ENCODE measurements at regions not wholly inside any gene's neighbourhood (a gene's known extent, or its start where the extent isn't known, plus 50 kb on each side); places are given as distances from the start of the nearest gene placed in this dataset.
"Not testable (repeated sequence)": the region's sequence is repeated elsewhere in the genome, so short reads cannot be mapped to it uniquely, and the experiment has no call there.

DNA sequence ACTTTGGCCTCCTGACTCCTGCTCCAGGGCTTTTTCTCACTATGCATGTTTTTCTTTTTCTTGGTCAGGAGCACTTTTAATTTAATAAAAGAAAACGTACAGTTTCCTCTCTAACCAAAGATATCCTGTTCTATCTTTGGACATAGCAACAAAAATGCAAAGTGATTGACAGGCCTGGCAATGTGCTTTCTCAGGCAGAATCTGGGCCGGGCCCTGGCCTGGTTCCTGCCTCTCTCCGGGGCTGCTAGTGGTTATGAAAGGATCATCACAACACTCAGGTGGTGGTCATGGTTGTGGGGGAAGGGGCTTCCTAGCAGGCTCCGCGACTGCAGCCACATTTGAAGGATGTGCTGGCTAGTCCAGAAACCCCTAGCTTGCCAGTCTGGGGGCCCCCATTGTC lies 85.8 kb upstream of the USP24 start:
- DNase-seq (ENCODE audit: low read depth) = no peak
- H3K4me3 ChIP-seq (ENCODE audit: low read depth, low read length) = no peak overlapping the region
- in situ Hi-C loops (cut with HindIII; ENCODE audit: low sequenced_read_pairs) = no loop called here
- TF ChIP-seq, protein P1, sequence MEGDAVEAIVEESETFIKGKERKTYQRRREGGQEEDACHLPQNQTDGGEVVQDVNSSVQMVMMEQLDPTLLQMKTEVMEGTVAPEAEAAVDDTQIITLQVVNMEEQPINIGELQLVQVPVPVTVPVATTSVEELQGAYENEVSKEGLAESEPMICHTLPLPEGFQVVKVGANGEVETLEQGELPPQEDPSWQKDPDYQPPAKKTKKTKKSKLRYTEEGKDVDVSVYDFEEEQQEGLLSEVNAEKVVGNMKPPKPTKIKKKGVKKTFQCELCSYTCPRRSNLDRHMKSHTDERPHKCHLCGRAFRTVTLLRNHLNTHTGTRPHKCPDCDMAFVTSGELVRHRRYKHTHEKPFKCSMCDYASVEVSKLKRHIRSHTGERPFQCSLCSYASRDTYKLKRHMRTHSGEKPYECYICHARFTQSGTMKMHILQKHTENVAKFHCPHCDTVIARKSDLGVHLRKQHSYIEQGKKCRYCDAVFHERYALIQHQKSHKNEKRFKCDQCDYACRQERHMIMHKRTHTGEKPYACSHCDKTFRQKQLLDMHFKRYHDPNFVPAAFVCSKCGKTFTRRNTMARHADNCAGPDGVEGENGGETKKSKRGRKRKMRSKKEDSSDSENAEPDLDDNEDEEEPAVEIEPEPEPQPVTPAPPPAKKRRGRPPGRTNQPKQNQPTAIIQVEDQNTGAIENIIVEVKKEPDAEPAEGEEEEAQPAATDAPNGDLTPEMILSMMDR (IDR thresholded peaks at IDR 0.05; ENCODE audit: low read depth, low read length, missing control alignments) = no peak

DNA sequence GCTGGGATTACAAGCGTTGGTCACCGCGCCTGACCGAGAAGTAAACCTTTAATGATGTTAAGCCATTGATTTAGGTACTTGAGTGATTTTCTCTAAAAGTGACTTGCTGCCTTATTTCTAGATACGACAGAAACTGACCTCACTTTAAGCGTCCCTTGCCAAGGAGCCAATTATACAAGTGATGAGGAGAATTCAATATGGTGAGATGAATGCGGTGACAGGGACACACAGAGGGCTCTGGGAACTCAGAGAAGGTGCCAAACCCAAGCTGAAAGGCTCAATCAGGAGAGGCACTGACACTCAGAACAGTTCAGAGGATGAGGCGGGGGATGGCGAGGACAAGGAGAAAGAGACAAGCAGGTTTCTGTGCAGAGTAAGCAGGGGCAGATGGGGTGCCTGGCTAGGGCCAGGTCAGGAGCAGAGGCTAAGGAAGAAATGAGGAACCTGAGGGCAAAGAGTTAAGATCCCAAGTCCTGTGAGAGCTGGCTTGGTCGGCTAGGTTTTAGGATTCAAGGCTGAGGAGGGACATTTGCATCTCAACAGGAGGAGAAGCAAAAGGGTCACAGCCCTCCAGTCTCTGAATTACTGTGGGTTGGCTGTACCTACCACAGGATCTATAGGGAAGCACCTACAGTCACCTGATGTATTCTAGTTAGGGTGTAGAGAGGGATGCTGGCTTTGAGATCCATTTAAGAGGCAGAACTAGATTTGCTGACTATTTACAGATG lies 83.2 kb upstream of the USP24 start:
- no peak overlapping the region for H3K4me3 ChIP-seq (ENCODE audit: low read depth, low read length)
- DNase-seq (ENCODE audit: low read depth) = no peak
- TF ChIP-seq, protein P1 (IDR thresholded peaks at IDR 0.05; ENCODE audit: low read depth, low read length, missing control alignments) = no peak
- in situ Hi-C loops (cut with HindIII; ENCODE audit: low sequenced_read_pairs) = no loop called here

DNA sequence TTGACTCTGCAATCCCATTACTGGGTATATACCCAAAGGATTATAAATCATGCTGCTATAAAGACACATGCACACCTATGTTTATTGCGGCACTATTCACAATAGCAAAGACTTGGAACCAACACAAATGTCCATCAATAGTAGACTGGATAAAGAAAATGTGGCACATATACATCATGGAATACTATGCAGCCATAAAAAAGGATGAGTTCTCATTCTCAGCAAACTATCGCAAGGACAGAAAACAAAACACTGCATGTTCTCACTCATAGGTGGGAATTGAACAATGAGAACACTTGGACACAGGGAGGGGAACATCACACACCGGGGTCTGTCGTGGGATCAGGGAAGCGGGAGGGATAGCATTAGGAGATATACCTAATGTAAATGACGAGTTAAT lies 81.1 kb upstream of the USP24 start:
- DNase-seq (ENCODE audit: low read depth); H3K4me3 ChIP-seq (ENCODE audit: low read depth, low read length); in situ Hi-C loops (cut with HindIII; ENCODE audit: low sequenced_read_pairs): not testable (repeated sequence)

DNA sequence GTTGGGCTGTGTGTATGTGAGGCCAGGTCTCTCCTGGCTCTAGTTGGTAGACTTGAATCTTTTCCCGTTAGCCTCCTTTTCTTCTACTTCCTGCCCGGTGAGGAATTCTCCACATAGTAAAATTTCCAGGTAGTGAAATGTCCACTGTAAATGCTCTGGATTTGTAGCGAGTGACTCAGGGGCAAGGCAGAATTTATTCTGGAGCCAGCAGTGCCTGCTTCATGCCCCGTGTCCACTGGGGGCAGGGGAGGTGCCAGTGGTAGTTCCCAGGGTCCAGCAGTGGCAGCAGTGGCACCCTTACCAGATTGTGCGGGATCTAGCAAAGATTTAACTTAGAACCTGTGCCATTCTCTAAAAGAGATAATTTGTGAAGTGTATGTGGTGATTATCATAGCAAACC lies 74.5 kb upstream of the USP24 start:
- in situ Hi-C loops (cut with HindIII; ENCODE audit: low sequenced_read_pairs) = no loop called here
- TF ChIP-seq, protein P1 (IDR thresholded peaks at IDR 0.05; ENCODE audit: low read depth, low read length, missing control alignments) = no peak
- H3K4me3 ChIP-seq (ENCODE audit: low read depth, low read length) = no peak overlapping the region
- no peak for DNase-seq (ENCODE audit: low read depth)

DNA sequence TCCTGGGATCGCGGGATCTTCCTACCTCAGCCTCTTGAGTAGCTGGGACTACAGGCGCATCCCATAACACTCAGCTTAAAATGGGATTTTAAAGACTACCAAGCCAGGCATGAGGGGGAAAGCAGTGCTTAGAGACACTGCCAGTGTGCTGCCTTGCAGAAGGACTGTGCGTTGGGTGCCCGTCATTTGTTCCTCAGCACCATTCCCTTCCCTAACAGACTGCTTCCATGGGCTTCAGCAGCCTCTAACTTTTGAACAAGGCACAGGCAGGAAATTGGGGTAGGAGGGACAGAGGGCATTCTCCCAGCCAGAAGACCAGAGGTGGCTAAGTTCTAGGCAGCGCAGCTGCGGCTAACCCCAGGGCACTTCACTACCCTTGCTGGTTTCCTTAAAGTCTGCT lies 73.9 kb upstream of the USP24 start:
- TF ChIP-seq, protein P1 (IDR thresholded peaks at IDR 0.05; ENCODE audit: low read depth, low read length, missing control alignments) = no peak
- DNase-seq (ENCODE audit: low read depth) = no peak
- no peak overlapping the region for H3K4me3 ChIP-seq (ENCODE audit: low read depth, low read length)
- in situ Hi-C loops (cut with HindIII; ENCODE audit: low sequenced_read_pairs) = no loop called here

DNA sequence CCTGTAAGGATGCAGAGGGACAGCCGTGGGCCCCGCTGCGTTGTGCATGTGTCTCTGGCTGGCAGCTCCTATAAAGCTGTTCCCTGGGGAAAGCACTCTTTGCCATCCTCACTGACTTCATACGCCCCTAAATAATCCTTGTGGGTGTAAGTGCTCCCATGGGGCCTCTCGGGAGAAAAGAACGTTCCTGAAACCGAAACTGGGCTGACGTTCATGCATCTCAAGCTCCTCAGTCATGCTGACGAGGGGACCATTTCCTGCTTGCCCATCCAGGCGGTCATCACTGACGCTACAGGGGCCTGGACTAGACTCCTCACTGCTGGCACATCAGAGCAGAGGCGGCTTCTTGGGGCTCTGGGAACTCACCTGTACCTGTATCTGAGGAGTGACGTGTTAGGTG lies 73.1 kb upstream of the USP24 start:
- no peak for DNase-seq (ENCODE audit: low read depth)
- in situ Hi-C loops (cut with HindIII; ENCODE audit: low sequenced_read_pairs) = no loop called here
- H3K4me3 ChIP-seq (ENCODE audit: low read depth, low read length) = no peak overlapping the region
- TF ChIP-seq, protein P1 (IDR thresholded peaks at IDR 0.05; ENCODE audit: low read depth, low read length, missing control alignments) = no peak

DNA sequence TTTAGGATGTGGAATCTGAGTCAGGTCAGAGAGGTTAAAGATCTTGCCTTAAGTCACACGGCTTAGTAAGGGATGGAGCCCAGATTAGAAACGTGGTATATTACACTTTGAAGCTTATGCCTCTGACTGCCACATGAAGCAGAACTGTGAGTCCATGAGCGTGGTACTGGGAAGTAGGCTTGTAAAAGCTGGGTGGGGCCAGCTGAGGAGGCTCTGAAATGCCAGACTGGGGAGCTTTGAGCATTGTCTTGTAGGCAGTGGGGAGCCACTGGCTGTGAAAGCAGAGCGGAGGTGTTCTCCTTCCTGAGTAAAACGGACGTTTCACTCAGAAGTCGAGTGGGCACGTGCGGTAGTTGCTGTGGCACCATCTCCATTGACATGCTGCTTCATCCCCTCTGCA lies 72.6 kb upstream of the USP24 start:
- TF ChIP-seq, protein P1 (IDR thresholded peaks at IDR 0.05; ENCODE audit: low read depth, low read length, missing control alignments) = no peak
- DNase-seq (ENCODE audit: low read depth) = no peak
- in situ Hi-C loops (cut with HindIII; ENCODE audit: low sequenced_read_pairs) = no loop called here
- H3K4me3 ChIP-seq (ENCODE audit: low read depth, low read length) = no peak overlapping the region

Measured in astrocyte of the cerebellum (primary cell).